Activated CD8-positive, alpha-beta T cell treated with anti-CD3 and anti-CD28 coated beads, Interleukin-2, amount 10 ng/mL, durations not matched to agents 7 days and 5 days (primary cell): ENCODE measurements at regions not wholly inside any gene's neighbourhood (a gene's known extent, or its start where the extent isn't known, plus 50 kb on each side); places are given as distances from the start of the nearest gene placed in this dataset.

Experiments used
- ATAC-seq: fragments of 150-1000 bp; cut with Tn5 transposase; one replicate; pipeline ENCODE4 v1.10.0; 2021; ENCODE audit warnings: moderate library complexity
- CTCF ChIA-PET: fragments of 350-600 bp; sonication (Branson Sonifier 250); formaldehyde crosslinking; loops from one replicate; lab custom pipeline; 2021; ENCODE audit warnings: antibody characterized with exemption; lab: Charles Lee
- POLR2A ChIA-PET: fragments of 350-600 bp; sonication (Branson Sonifier 250); formaldehyde crosslinking; loops from one replicate; lab custom pipeline; 2021; ENCODE audit warnings: antibody characterized with exemption; lab: Charles Lee
- DNase-seq: peaks from one replicate; pipeline ENCODE4 v3.0.0-alpha.2; 2020
- H3K27ac Mint-ChIP-seq: one replicate; pipeline ENCODE4 v1.8.0; 2021; ENCODE audit warnings: mild to moderate bottlenecking, mixed read lengths
- H3K27me3 Mint-ChIP-seq: one replicate; pipeline ENCODE4 v1.8.0; 2021; ENCODE audit warnings: low read depth, mixed read lengths
- H3K36me3 Mint-ChIP-seq: one replicate; pipeline ENCODE4 v1.8.0; 2021; ENCODE audit warnings: low read depth, mixed read lengths
- H3K4me1 Mint-ChIP-seq: one replicate; pipeline ENCODE4 v1.8.0; 2021; ENCODE audit warnings: low read depth, mixed read lengths
- H3K4me3 Mint-ChIP-seq: one replicate; pipeline ENCODE4 v1.8.0; 2021; ENCODE audit warnings: mild to moderate bottlenecking, mixed read lengths
- H3K9me3 Mint-ChIP-seq: one replicate; pipeline ENCODE4 v1.8.0; 2022; ENCODE audit warnings: mixed read lengths; ENCODE audit not compliant: insufficient read depth

GRCh38 chr10:4529266-4529665 is 296.7 kb upstream of the AKR1E2 start:
- Mint-ChIP-seq H3K4me3 (no peak overlapping the region), H3K27me3 (peaks cover 17% of the 10 kb centered on the region), H3K9me3 (no peaks in the 10 kb centered on the region), H3K36me3 (no peaks in the 10 kb centered on the region), H3K4me1 (no peaks in the 10 kb centered on the region), H3K27ac (no peak overlapping the region)
- POLR2A ChIA-PET = no interaction called here
- DNase-seq (no peak), ATAC-seq (no peak)
- CTCF ChIA-PET = no interaction called here

GRCh38 chr10:4527281-4527970 is 298.6 kb upstream of the AKR1E2 start:
- ATAC-seq = no peak
- DNase-seq = no peak
- no peak overlapping the region for H3K27ac Mint-ChIP-seq
- POLR2A ChIA-PET = no interaction called here
- peaks cover 19% of the 10 kb centered on the region for H3K27me3 Mint-ChIP-seq
- H3K4me3 Mint-ChIP-seq = no peak overlapping the region
- CTCF ChIA-PET = no interaction called here
- H3K9me3 Mint-ChIP-seq = no peaks in the 10 kb centered on the region
- H3K36me3 Mint-ChIP-seq = no peaks in the 10 kb centered on the region
- H3K4me1 Mint-ChIP-seq = no peaks in the 10 kb centered on the region

- Mint-ChIP-seq H3K36me3 (no peaks in the 10 kb centered on the region), H3K27me3 (peaks cover 18% of the 10 kb centered on the region), H3K27ac (no peak overlapping the region), H3K9me3 (no peaks in the 10 kb centered on the region), H3K4me3 (no peak overlapping the region), H3K4me1 (no peaks in the 10 kb centered on the region)
- DNase-seq (no peak), ATAC-seq (no peak)
- ChIA-PET CTCF (no interaction called here), POLR2A (no interaction called here)
Observed at GRCh38 chr10:4526311-4526731, 299.7 kb upstream of the AKR1E2 start.

- ChIA-PET POLR2A (no interaction called here), CTCF (no interaction called here)
- H3K27me3 Mint-ChIP-seq = peaks cover 18% of the 10 kb centered on the region
- no peaks in the 10 kb centered on the region for H3K9me3 Mint-ChIP-seq
- no peaks in the 10 kb centered on the region for H3K36me3 Mint-ChIP-seq
- no peak overlapping the region for H3K27ac Mint-ChIP-seq
- H3K4me3 Mint-ChIP-seq = no peak overlapping the region
- H3K4me1 Mint-ChIP-seq = no peaks in the 10 kb centered on the region
- ATAC-seq = no peak
- no peak for DNase-seq
Observed at GRCh38 chr10:4525103-4525502, 300.9 kb upstream of the AKR1E2 start.

GRCh38 chr10:4522296-4523000 is 303.6 kb upstream of the AKR1E2 start:
- Mint-ChIP-seq H3K36me3 (no peaks in the 10 kb centered on the region), H3K27me3 (peaks cover 22% of the 10 kb centered on the region), H3K9me3 (no peaks in the 10 kb centered on the region), H3K4me3 (no peak overlapping the region), H3K4me1 (no peaks in the 10 kb centered on the region), H3K27ac (no peak overlapping the region)
- POLR2A ChIA-PET = no interaction called here
- DNase-seq (no peak), ATAC-seq (no peak)
- CTCF ChIA-PET = no interaction called here

- H3K27me3 Mint-ChIP-seq = peaks cover 26% of the 10 kb centered on the region
- no peaks in the 10 kb centered on the region for H3K9me3 Mint-ChIP-seq
- no peak overlapping the region for H3K27ac Mint-ChIP-seq
- no peaks in the 10 kb centered on the region for H3K36me3 Mint-ChIP-seq
- CTCF ChIA-PET = no interaction called here
- H3K4me1 Mint-ChIP-seq = no peaks in the 10 kb centered on the region
- POLR2A ChIA-PET = no interaction called here
- DNase-seq (no peak), ATAC-seq (no peak)
- no peak overlapping the region for H3K4me3 Mint-ChIP-seq
Observed at GRCh38 chr10:4519658-4520402, 306.2 kb upstream of the AKR1E2 start.

- Mint-ChIP-seq H3K9me3 (no peaks in the 10 kb centered on the region), H3K27me3 (peaks cover 22% of the 10 kb centered on the region), H3K27ac (no peak overlapping the region), H3K36me3 (no peaks in the 10 kb centered on the region), H3K4me3 (no peak overlapping the region), H3K4me1 (peaks cover 4% of the 10 kb centered on the region)
- CTCF ChIA-PET = no interaction called here
- ATAC-seq = no peak
- POLR2A ChIA-PET = no interaction called here
- no peak for DNase-seq
Observed at GRCh38 chr10:4517746-4518145, 308.3 kb upstream of the AKR1E2 start.

- ATAC-seq = no peak
- POLR2A ChIA-PET = no interaction called here
- no peak overlapping the region for H3K27ac Mint-ChIP-seq
- H3K9me3 Mint-ChIP-seq = no peaks in the 10 kb centered on the region
- DNase-seq = no peak
- peaks cover 28% of the 10 kb centered on the region for H3K27me3 Mint-ChIP-seq
- no peaks in the 10 kb centered on the region for H3K36me3 Mint-ChIP-seq
- no peak overlapping the region for H3K4me3 Mint-ChIP-seq
- H3K4me1 Mint-ChIP-seq = peaks cover 4% of the 10 kb centered on the region
- CTCF ChIA-PET = no interaction called here
Observed at GRCh38 chr10:4515721-4516120, 310.3 kb upstream of the AKR1E2 start.

GRCh38 chr10:4514445-4515108 is 311.4 kb upstream of the AKR1E2 start:
- POLR2A ChIA-PET = no interaction called here
- peaks cover 27% of the 10 kb centered on the region for H3K27me3 Mint-ChIP-seq
- ATAC-seq (no peak), DNase-seq (no peak)
- H3K9me3 Mint-ChIP-seq = no peaks in the 10 kb centered on the region
- peaks cover 4% of the 10 kb centered on the region for H3K4me1 Mint-ChIP-seq
- CTCF ChIA-PET = no interaction called here
- no peak overlapping the region for H3K4me3 Mint-ChIP-seq
- H3K27ac Mint-ChIP-seq = no peak overlapping the region
- no peaks in the 10 kb centered on the region for H3K36me3 Mint-ChIP-seq

GRCh38 chr10:4512671-4513240 is 313.3 kb upstream of the AKR1E2 start:
- Mint-ChIP-seq H3K9me3 (no peaks in the 10 kb centered on the region), H3K27ac (no peak overlapping the region), H3K27me3 (peaks cover 18% of the 10 kb centered on the region), H3K4me3 (no peak overlapping the region), H3K36me3 (no peaks in the 10 kb centered on the region), H3K4me1 (peaks cover 4% of the 10 kb centered on the region)
- POLR2A ChIA-PET = no interaction called here
- ATAC-seq = no peak
- DNase-seq = no peak
- CTCF ChIA-PET = no interaction called here

GRCh38 chr10:4512196-4512595 is 313.8 kb upstream of the AKR1E2 start:
- Mint-ChIP-seq H3K27me3 (peaks cover 12% of the 10 kb centered on the region), H3K9me3 (no peaks in the 10 kb centered on the region), H3K4me1 (peaks cover 4% of the 10 kb centered on the region), H3K4me3 (no peak overlapping the region), H3K36me3 (no peaks in the 10 kb centered on the region), H3K27ac (no peak overlapping the region)
- DNase-seq = no peak
- POLR2A ChIA-PET = no interaction called here
- CTCF ChIA-PET = interaction anchor here (1.1 kb wide), 1 partner anchor 308 kb away, joined by 3 read pairs; no protein-coding TSS in a partner anchor
- ATAC-seq = no peak
